ENCODE measurements at regions not wholly inside any gene's neighbourhood (a gene's known extent, or its start where the extent isn't known, plus 50 kb on each side); places are given as distances from the start of the nearest gene placed in this dataset.
A peak's percentile ranks its signal among the peaks of the same experiment; 100 is the strongest.

- H3K9me3 ChIP-seq (ENCODE audit: control insufficient read depth in 4 of 4, insufficient read depth in 3 of 4, low read length in 3 of 4): peaks cover 0 to 5% (median 1%) of the 10 kb centered on the region in 4 donors
- H3K4me3 ChIP-seq: no peak overlapping the region
- no peaks in the 10 kb centered on the region for H3K27me3 ChIP-seq (ENCODE audit: control insufficient read depth in 3 of 3, insufficient read depth in 3 of 3, low read length in 2 of 3)
- peaks cover 0 to 23% (median 0%) of the 10 kb centered on the region in 5 donors for H3K4me1 ChIP-seq (ENCODE audit: control insufficient read depth in 5 of 5, insufficient read depth in 5 of 5, low read length in 5 of 5)
- no peak overlapping the region for H3K27ac ChIP-seq (ENCODE audit: low read depth in 1 of 2, low read length in 1 of 2)
- DNase-seq: peak in 2 of 3 donors; percentile 75 to 78
- 30 to 36% methylated on average over 2 of the region's 2 CpGs for WGBS, 2 donors
- TF ChIP-seq CTCF (IDR thresholded peaks at IDR 0.05; ENCODE audit: control extremely low read depth, extremely low read depth): no peak
- no peak for ATAC-seq (ENCODE audit: insufficient read depth, low FRiP score)
- no peaks in the 10 kb centered on the region for H3K36me3 ChIP-seq (ENCODE audit: control insufficient read depth in 4 of 4, insufficient read depth in 4 of 4, low read length in 4 of 4)
- H3K9ac ChIP-seq (ENCODE audit: insufficient read depth in 1 of 2, low read length in 2 of 2): no peak overlapping the region
Observed at GRCh38 chr18:27713037-27713737, 463.7 kb downstream of the CDH2 start.

GRCh38 chr18:27712066-27712465 is 464.9 kb downstream of the CDH2 start:
- DNase-seq: no peak
- Histone ChIP-seq H3K9ac (ENCODE audit: insufficient read depth in 1 of 2, low read length in 2 of 2) (no peak overlapping the region), H3K9me3 (ENCODE audit: control insufficient read depth in 4 of 4, insufficient read depth in 3 of 4, low read length in 3 of 4) (peaks cover 0 to 5% (median 1%) of the 10 kb centered on the region in 4 donors), H3K27ac (ENCODE audit: low read depth in 1 of 2, low read length in 1 of 2) (no peak overlapping the region), H3K36me3 (ENCODE audit: control insufficient read depth in 4 of 4, insufficient read depth in 4 of 4, low read length in 4 of 4) (no peaks in the 10 kb centered on the region), H3K27me3 (ENCODE audit: control insufficient read depth in 3 of 3, insufficient read depth in 3 of 3, low read length in 2 of 3) (no peaks in the 10 kb centered on the region), H3K4me1 (ENCODE audit: control insufficient read depth in 5 of 5, insufficient read depth in 5 of 5, low read length in 5 of 5) (peaks cover 0 to 23% (median 0%) of the 10 kb centered on the region in 5 donors), H3K4me3 (no peak overlapping the region)
- no peak for TF ChIP-seq CTCF (IDR thresholded peaks at IDR 0.05; ENCODE audit: control extremely low read depth, extremely low read depth)
- ATAC-seq (ENCODE audit: insufficient read depth, low FRiP score): no peak
- 56 to 66% methylated on average over 2 of the region's 2 CpGs for WGBS, 2 donors

DNA sequence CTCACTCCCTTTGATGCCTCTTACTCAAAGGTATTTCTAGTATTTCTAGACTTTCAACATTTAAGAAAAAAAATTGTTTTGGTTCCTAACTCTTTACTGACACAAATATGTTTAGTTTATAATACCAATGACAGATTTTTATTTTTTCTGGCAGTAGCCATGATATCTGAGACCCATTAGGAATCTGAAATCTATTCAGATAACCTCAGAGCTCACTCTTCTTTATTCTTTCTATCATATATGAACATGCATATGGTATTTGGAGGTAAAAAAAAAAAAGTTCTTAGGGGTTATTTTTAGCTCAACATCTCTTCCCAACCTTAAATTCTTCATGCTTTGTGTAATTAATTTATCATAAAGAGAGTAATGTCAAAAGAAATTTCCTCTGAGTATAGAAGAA is 465.5 kb downstream of the CDH2 start:
- peaks cover 0 to 23% (median 0%) of the 10 kb centered on the region in 5 donors for H3K4me1 ChIP-seq (ENCODE audit: control insufficient read depth in 5 of 5, insufficient read depth in 5 of 5, low read length in 5 of 5)
- H3K36me3 ChIP-seq (ENCODE audit: control insufficient read depth in 4 of 4, insufficient read depth in 4 of 4, low read length in 4 of 4): no peaks in the 10 kb centered on the region
- ATAC-seq (ENCODE audit: insufficient read depth, low FRiP score): no peak
- no peak overlapping the region for H3K27ac ChIP-seq (ENCODE audit: low read depth in 1 of 2, low read length in 1 of 2)
- peaks cover 0 to 5% (median 1%) of the 10 kb centered on the region in 4 donors for H3K9me3 ChIP-seq (ENCODE audit: control insufficient read depth in 4 of 4, insufficient read depth in 3 of 4, low read length in 3 of 4)
- no peak for TF ChIP-seq CTCF (IDR thresholded peaks at IDR 0.05; ENCODE audit: control extremely low read depth, extremely low read depth)
- DNase-seq: no peak
- no peak overlapping the region for H3K4me3 ChIP-seq
- no peaks in the 10 kb centered on the region for H3K27me3 ChIP-seq (ENCODE audit: control insufficient read depth in 3 of 3, insufficient read depth in 3 of 3, low read length in 2 of 3)
- H3K9ac ChIP-seq (ENCODE audit: insufficient read depth in 1 of 2, low read length in 2 of 2): no peak overlapping the region

- peaks cover 0 to 23% (median 0%) of the 10 kb centered on the region in 5 donors for H3K4me1 ChIP-seq (ENCODE audit: control insufficient read depth in 5 of 5, insufficient read depth in 5 of 5, low read length in 5 of 5)
- H3K27ac ChIP-seq (ENCODE audit: low read depth in 1 of 2, low read length in 1 of 2): no peak overlapping the region
- no peak for TF ChIP-seq CTCF (IDR thresholded peaks at IDR 0.05; ENCODE audit: control extremely low read depth, extremely low read depth)
- no peaks in the 10 kb centered on the region for H3K36me3 ChIP-seq (ENCODE audit: control insufficient read depth in 4 of 4, insufficient read depth in 4 of 4, low read length in 4 of 4)
- no peak overlapping the region for H3K4me3 ChIP-seq
- H3K27me3 ChIP-seq (ENCODE audit: control insufficient read depth in 3 of 3, insufficient read depth in 3 of 3, low read length in 2 of 3): no peaks in the 10 kb centered on the region
- DNase-seq (no peak), ATAC-seq (ENCODE audit: insufficient read depth, low FRiP score) (no peak)
- no peak overlapping the region for H3K9ac ChIP-seq (ENCODE audit: insufficient read depth in 1 of 2, low read length in 2 of 2)
- 85 to 87% methylated on average over 1 of the region's 1 CpG for WGBS, 2 donors
- H3K9me3 ChIP-seq (ENCODE audit: control insufficient read depth in 4 of 4, insufficient read depth in 3 of 4, low read length in 3 of 4): peaks cover 0 to 5% (median 1%) of the 10 kb centered on the region in 4 donors
Observed at GRCh38 chr18:27709344-27709743, 467.6 kb downstream of the CDH2 start.

Data from lung (tissue), 11 donors.